ENCODE measurements at regions not wholly inside any gene's neighbourhood (a gene's known extent, or its start where the extent isn't known, plus 50 kb on each side); places are given as distances from the start of the nearest gene placed in this dataset.

- no peak for DNase-seq (ENCODE audit: low read depth)
- no peak for TF ChIP-seq CTCF (conservative IDR thresholded peaks at IDR 0.05; ENCODE audit: low read depth, low read length)
- H3K4me3 ChIP-seq (ENCODE audit: low read depth, low read length): no peak overlapping the region
Measured at GRCh38 chr15:69847625-69848024, 250.1 kb downstream of the TLE3 start.

- TF ChIP-seq CTCF (conservative IDR thresholded peaks at IDR 0.05; ENCODE audit: low read depth, low read length): no peak
- H3K4me3 ChIP-seq (ENCODE audit: low read depth, low read length): no peak overlapping the region
Measured at GRCh38 chr15:69848096-69848495, 249.6 kb downstream of the TLE3 start.

GRCh38 chr15:69848551-69849231 is 249.0 kb downstream of the TLE3 start:
- TF ChIP-seq CTCF (conservative IDR thresholded peaks at IDR 0.05; ENCODE audit: low read depth, low read length): no peak
- no peak overlapping the region for H3K4me3 ChIP-seq (ENCODE audit: low read depth, low read length)
- no peak for DNase-seq (ENCODE audit: low read depth)

More at GRCh38 chr15:69848096-69848495, 249.6 kb downstream of the TLE3 start:
- no peak for DNase-seq (ENCODE audit: low read depth)

- DNase-seq (ENCODE audit: low read depth): no peak
- no peak for TF ChIP-seq CTCF (conservative IDR thresholded peaks at IDR 0.05; ENCODE audit: low read depth, low read length)
- H3K4me3 ChIP-seq (ENCODE audit: low read depth, low read length): no peak overlapping the region
Measured at GRCh38 chr15:69849232-69849610, 248.5 kb downstream of the TLE3 start.

- no peak for TF ChIP-seq CTCF (conservative IDR thresholded peaks at IDR 0.05; ENCODE audit: low read depth, low read length)
- DNase-seq (ENCODE audit: low read depth): no peak
- no peak overlapping the region for H3K4me3 ChIP-seq (ENCODE audit: low read depth, low read length)
Measured at GRCh38 chr15:69852482-69852881, 245.2 kb downstream of the TLE3 start.

- DNase-seq (ENCODE audit: low read depth): no peak
- H3K4me3 ChIP-seq (ENCODE audit: low read depth, low read length): no peak overlapping the region
- TF ChIP-seq CTCF (conservative IDR thresholded peaks at IDR 0.05; ENCODE audit: low read depth, low read length): no peak
Measured at GRCh38 chr15:69852916-69853315, 244.8 kb downstream of the TLE3 start.

- TF ChIP-seq CTCF (conservative IDR thresholded peaks at IDR 0.05; ENCODE audit: low read depth, low read length): no peak
- DNase-seq (ENCODE audit: low read depth): peak; percentile 82
Measured at GRCh38 chr15:69853544-69853951, 244.2 kb downstream of the TLE3 start.

More at GRCh38 chr15:69853544-69853951, 244.2 kb downstream of the TLE3 start:
- no peak overlapping the region for H3K4me3 ChIP-seq (ENCODE audit: low read depth, low read length)

Measured in epithelial cell of proximal tubule (primary cell).